Endothelial cell of umbilical vein (primary cell): ENCODE measurements at regions not wholly inside any gene's neighbourhood (a gene's known extent, or its start where the extent isn't known, plus 50 kb on each side); places are given as distances from the start of the nearest gene placed in this dataset.

Experiments
- BruUV-seq: library from RNA; stranded (reverse); fragments of 400-500 nt; replicated peaks from 2 replicates; lab custom pipeline; 2021; lab: Mats Ljungman, UMichigan
- CTCF ChIA-PET: fragments of 300-600, 350-600 bp; sonication (Branson Sonifier 250); formaldehyde crosslinking; loops from one replicate; lab custom pipeline; 2021; ENCODE audit warnings: antibody characterized with exemption, inconsistent platforms; lab: Charles Lee
- POLR2A ChIA-PET: fragments of 300-600, 350-600 bp; sonication (Branson Sonifier 250); formaldehyde crosslinking; loops from one replicate; lab custom pipeline; 2021; ENCODE audit warnings: antibody characterized with exemption, inconsistent platforms; lab: Charles Lee
- DNase-seq: peaks from one replicate; pipeline ENCODE4 v3.0.0-alpha.2; 2011; ENCODE audit warnings: low read depth, low spot score
- FAIRE-seq: peaks from 2 replicates; lab custom pipeline; 2011; peaks lifted over from hg19 to GRCh38; lab: Jason Lieb, UNC
- H2AFZ ChIP-seq: 2 replicates; pipeline ENCODE4 v1.6.0; 2012; ENCODE audit warnings: low read depth, low read length, control low read depth, inconsistent platforms
- H3K27ac ChIP-seq: 2 replicates; pipeline ENCODE4 v1.5.1; 2011; ENCODE audit warnings: low read depth, mild to moderate bottlenecking, control low read depth, low read length, moderate library complexity; ENCODE audit not compliant: insufficient read depth
- H3K27me3 ChIP-seq, 2 experiments: 2 replicates each; pipeline versions ENCODE4 v1.6.0 to v1.6.1; 2011; ENCODE audit warnings: low read length in 2 of 2, mixed read lengths in 1 of 2; ENCODE audit not compliant: control insufficient read depth in 2 of 2, insufficient read depth in 2 of 2
- H3K36me3 ChIP-seq, 2 experiments: 2 replicates in 1 of 2; 3 replicates in 1 of 2; pipeline ENCODE4 v1.5.1; 2011; ENCODE audit warnings: low read length in 2 of 2, mild to moderate bottlenecking in 1 of 2, moderate library complexity in 1 of 2; ENCODE audit not compliant: control insufficient read depth in 2 of 2, insufficient read depth in 2 of 2; ENCODE audit errors: extremely low read depth in 1 of 2
- H3K4me1 ChIP-seq: 3 replicates; pipeline ENCODE4 v1.5.1; 2011; ENCODE audit warnings: mild to moderate bottlenecking, low read length; ENCODE audit not compliant: control insufficient read depth, insufficient read depth; ENCODE audit errors: extremely low read depth
- H3K4me2 ChIP-seq: 2 replicates; pipeline ENCODE4 v1.6.1; 2011; ENCODE audit warnings: low read length, control low read depth, mixed read lengths; ENCODE audit not compliant: insufficient read depth
- H3K4me3 ChIP-seq, 3 experiments: fragments of 200-600 bp in 1 of 3; sonication (generic), shearing (Covaris generic) in 1 of 3; replicated peaks in 1 of 3; 2 replicates each; pipeline ENCODE4 v1.5.1; 2011 to 2016; ENCODE audit warnings: control low read depth in 3 of 3, low read length in 3 of 3, mild to moderate bottlenecking in 2 of 3, inconsistent platforms in 1 of 3, low read depth in 1 of 3, moderate library complexity in 1 of 3; ENCODE audit not compliant: insufficient read depth in 1 of 3
- H3K79me2 ChIP-seq: 2 replicates; pipeline ENCODE4 v1.6.0; 2012; ENCODE audit warnings: low read length, inconsistent platforms; ENCODE audit not compliant: control insufficient read depth, insufficient read depth
- H3K9ac ChIP-seq: replicated peaks from 2 replicates; pipeline ENCODE3; 2011; ENCODE audit warnings: low read length, control low read depth; ENCODE audit not compliant: insufficient read depth; ENCODE audit errors: extremely low read depth
- H3K9me1 ChIP-seq: replicated peaks from 3 replicates; pipeline ENCODE4 v1.6.0; 2011; ENCODE audit warnings: mild to moderate bottlenecking, low read length; ENCODE audit not compliant: control insufficient read depth, insufficient read depth; ENCODE audit errors: extremely low read depth
- H3K9me3 ChIP-seq: replicated peaks from 2 replicates; pipeline ENCODE4 v1.5.1; 2012; ENCODE audit warnings: low read length, inconsistent platforms; ENCODE audit not compliant: control insufficient read depth, insufficient read depth
- H4K20me1 ChIP-seq: replicated peaks from 2 replicates; pipeline ENCODE3; 2011; ENCODE audit warnings: mild to moderate bottlenecking, low read length; ENCODE audit not compliant: control insufficient read depth, insufficient read depth; ENCODE audit errors: extremely low read depth
- CTCF ChIP-seq, 2 donors: IDR thresholded peaks; 1 replicate in 1 of 2; 2 replicates in 1 of 2; pipeline ENCODE4 v1.5.1; 2011; ENCODE audit warnings: low read length in 2 of 2, mild to moderate bottlenecking in 2 of 2, moderate library complexity in 2 of 2, control low read depth in 1 of 2, inconsistent platforms in 1 of 2, low read depth in 1 of 2; ENCODE audit not compliant: insufficient read depth in 1 of 2; ENCODE audit errors: extremely low read depth in 1 of 2
- EZH2 ChIP-seq: IDR thresholded peaks from 2 replicates; pipeline ENCODE4 v1.6.1; 2012; ENCODE audit warnings: borderline replicate concordance, low read depth, mild to moderate bottlenecking, moderate library complexity, low read length, inconsistent platforms; ENCODE audit not compliant: severe bottlenecking
- FOS ChIP-seq: IDR thresholded peaks from 2 replicates; pipeline ENCODE4 v1.6.1; 2011; ENCODE audit warnings: mild to moderate bottlenecking, low read length, moderate library complexity, borderline replicate concordance; ENCODE audit not compliant: insufficient read depth
- GATA2 ChIP-seq: IDR thresholded peaks from 2 replicates; pipeline ENCODE4 v1.7.0; 2011; ENCODE audit warnings: low read depth, mild to moderate bottlenecking, moderate library complexity, mixed read lengths, low read length; ENCODE audit not compliant: insufficient read length, insufficient read depth
- JUN ChIP-seq: IDR thresholded peaks from 2 replicates; pipeline ENCODE4 v1.6.1; 2011; ENCODE audit warnings: borderline replicate concordance, low read depth; ENCODE audit not compliant: insufficient read length, insufficient read depth
- MYC ChIP-seq: IDR thresholded peaks from one replicate; pipeline ENCODE4 v1.6.1; 2011; ENCODE audit warnings: mild to moderate bottlenecking, low read depth, low read length
- POLR2A ChIP-seq: IDR thresholded peaks from 2 replicates; pipeline ENCODE4 v1.6.1; 2012; ENCODE audit warnings: low read depth, mild to moderate bottlenecking, control low read depth, low read length
- dilution Hi-C: fragments of 300-500 bp; cut with MboI; formaldehyde crosslinking; loops from one replicate; pipeline ENCODE4 v1.15.0; 2019; ENCODE audit warnings: low sequenced_read_pairs; ENCODE audit not compliant: extremely low pct_ligation_motif_present
- intact Hi-C: fragments of 100-400 bp; cut with micrococcal nuclease; formaldehyde crosslinking; loops from one replicate; pipeline ENCODE4 v1.10.0; 2022

- no peaks in the 10 kb centered on the region for H3K9me1 ChIP-seq
- no peak overlapping the region for H3K9ac ChIP-seq
- no peak for TF ChIP-seq EZH2
- TF ChIP-seq MYC = no peak
- TF ChIP-seq POLR2A = no peak
- dilution Hi-C loops (no loop called here), intact Hi-C loops (no loop called here)
- DNase-seq (no peak), FAIRE-seq (no peak)
- POLR2A ChIA-PET = no interaction called here
- no TSS peak for BruUV-seq
- H3K36me3 ChIP-seq = no peaks in the 10 kb centered on the region
- no peaks in the 10 kb centered on the region for H3K27me3 ChIP-seq
- H3K4me3 ChIP-seq = no peak overlapping the region
- no peaks in the 10 kb centered on the region for H4K20me1 ChIP-seq
- no peaks in the 10 kb centered on the region for H3K79me2 ChIP-seq
- H3K9me3 ChIP-seq = no peaks in the 10 kb centered on the region
- no peaks in the 10 kb centered on the region for H3K4me1 ChIP-seq
- H3K27ac ChIP-seq = no peak overlapping the region
- H2AFZ ChIP-seq = no peak overlapping the region
- CTCF ChIA-PET = no interaction called here
- no peak overlapping the region for H3K4me2 ChIP-seq
Measured at GRCh38 chr17:27965224-27965623, 72.1 kb upstream of the LYRM9 start.

GRCh38 chr17:27968206-27968732 lies 74.2 kb upstream of the NLK start:
- dilution Hi-C loops (no loop called here), intact Hi-C loops (no loop called here)
- Histone ChIP-seq H4K20me1 (no peaks in the 10 kb centered on the region), H3K4me3 (no peak overlapping the region), H3K79me2 (no peaks in the 10 kb centered on the region), H3K36me3 (no peaks in the 10 kb centered on the region), H3K4me1 (no peaks in the 10 kb centered on the region), H3K9me3 (no peaks in the 10 kb centered on the region), H3K9ac (no peak overlapping the region), H3K27ac (no peak overlapping the region), H3K4me2 (no peak overlapping the region), H2AFZ (no peak overlapping the region), H3K27me3 (no peaks in the 10 kb centered on the region), H3K9me1 (no peaks in the 10 kb centered on the region)
- no TSS peak for BruUV-seq
- POLR2A ChIA-PET = no interaction called here
- CTCF ChIA-PET = interaction anchor here (1.1 kb wide), 1 partner anchor 283 kb away, joined by 4 read pairs; no protein-coding TSS in a partner anchor
- TF ChIP-seq POLR2A (no peak), JUN (no peak), MYC (no peak), GATA2 (no peak), EZH2 (no peak), FOS (no peak), CTCF (IDR thresholded peaks at IDR 0.05; ENCODE audit: extremely low read depth in 1 of 2, insufficient read depth in 1 of 2, low read depth in 1 of 2, low read length in 2 of 2) (no peak)
- FAIRE-seq (no peak), DNase-seq (no peak)
